ENCODE measurements at regions not wholly inside any gene's neighbourhood (a gene's known extent, or its start where the extent isn't known, plus 50 kb on each side); places are given as distances from the start of the nearest gene placed in this dataset.

DNA sequence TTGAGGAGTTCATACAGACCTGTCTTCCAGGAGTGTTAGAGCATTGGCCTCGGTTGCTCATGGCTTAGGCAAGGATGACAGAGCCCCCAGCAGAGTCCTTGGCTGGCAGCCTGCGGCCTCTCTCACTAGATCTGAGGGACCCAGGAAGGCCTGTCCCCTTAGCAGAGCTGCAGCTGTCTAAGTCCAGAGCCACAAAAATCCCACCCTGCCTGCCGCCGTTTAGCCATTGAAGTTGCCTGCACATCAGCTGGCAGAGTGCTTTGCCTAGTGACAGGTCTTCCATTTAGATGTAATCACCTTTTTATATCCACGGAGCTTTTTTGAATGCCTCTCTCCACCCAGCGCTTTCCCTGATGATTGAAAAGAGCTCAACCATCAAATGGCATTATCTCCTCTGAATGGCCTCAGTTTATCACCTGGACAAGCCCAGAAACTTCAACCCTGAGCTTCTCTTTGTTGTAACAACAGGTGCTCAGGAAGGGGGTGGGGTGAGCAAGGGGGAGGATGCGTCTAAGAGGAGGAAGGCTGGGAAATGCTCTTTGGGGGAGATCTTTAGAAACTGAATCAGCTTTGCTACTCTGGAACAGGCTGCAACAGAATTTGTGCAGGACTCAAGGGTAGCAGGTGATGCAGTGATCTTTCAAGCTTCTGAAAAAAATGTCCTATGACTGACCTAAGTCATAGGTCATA lies 71.9 kb downstream of the TNP1 start:
- DNase-seq: no peak
- TF ChIP-seq EP300 (IDR thresholded peaks at IDR 0.05; ENCODE audit: borderline replicate concordance in 1 of 2, low read depth in 1 of 2, low read length in 1 of 2) (no peak), ELF1 (IDR thresholded peaks at IDR 0.05) (no peak), RAD21 (IDR thresholded peaks at IDR 0.05; ENCODE audit: low read length) (no peak), TEAD4 (IDR thresholded peaks at IDR 0.05; ENCODE audit: borderline replicate concordance, insufficient read depth) (no peak), POLR2AphosphoS5 (IDR thresholded peaks at IDR 0.05; ENCODE audit: low read depth, low read length) (no peak), MEF2A (IDR thresholded peaks at IDR 0.05; ENCODE audit: borderline replicate concordance, low read depth) (no peak), MXI1 (IDR thresholded peaks at IDR 0.05; ENCODE audit: low read depth, low read length) (no peak), FOXJ3 (CRISPR knock-in tag; IDR thresholded peaks at IDR 0.05) (no peak), RFX5 (IDR thresholded peaks at IDR 0.05; ENCODE audit: low read length) (no peak), JUND (IDR thresholded peaks at IDR 0.05) (no peak)
- TF ChIP-seq, protein P1, sequence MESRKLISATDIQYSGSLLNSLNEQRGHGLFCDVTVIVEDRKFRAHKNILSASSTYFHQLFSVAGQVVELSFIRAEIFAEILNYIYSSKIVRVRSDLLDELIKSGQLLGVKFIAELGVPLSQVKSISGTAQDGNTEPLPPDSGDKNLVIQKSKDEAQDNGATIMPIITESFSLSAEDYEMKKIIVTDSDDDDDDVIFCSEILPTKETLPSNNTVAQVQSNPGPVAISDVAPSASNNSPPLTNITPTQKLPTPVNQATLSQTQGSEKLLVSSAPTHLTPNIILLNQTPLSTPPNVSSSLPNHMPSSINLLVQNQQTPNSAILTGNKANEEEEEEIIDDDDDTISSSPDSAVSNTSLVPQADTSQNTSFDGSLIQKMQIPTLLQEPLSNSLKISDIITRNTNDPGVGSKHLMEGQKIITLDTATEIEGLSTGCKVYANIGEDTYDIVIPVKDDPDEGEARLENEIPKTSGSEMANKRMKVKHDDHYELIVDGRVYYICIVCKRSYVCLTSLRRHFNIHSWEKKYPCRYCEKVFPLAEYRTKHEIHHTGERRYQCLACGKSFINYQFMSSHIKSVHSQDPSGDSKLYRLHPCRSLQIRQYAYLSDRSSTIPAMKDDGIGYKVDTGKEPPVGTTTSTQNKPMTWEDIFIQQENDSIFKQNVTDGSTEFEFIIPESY (IDR thresholded peaks at IDR 0.05; ENCODE audit: borderline replicate concordance, low read depth): no peak
- TF ChIP-seq, protein P2, sequence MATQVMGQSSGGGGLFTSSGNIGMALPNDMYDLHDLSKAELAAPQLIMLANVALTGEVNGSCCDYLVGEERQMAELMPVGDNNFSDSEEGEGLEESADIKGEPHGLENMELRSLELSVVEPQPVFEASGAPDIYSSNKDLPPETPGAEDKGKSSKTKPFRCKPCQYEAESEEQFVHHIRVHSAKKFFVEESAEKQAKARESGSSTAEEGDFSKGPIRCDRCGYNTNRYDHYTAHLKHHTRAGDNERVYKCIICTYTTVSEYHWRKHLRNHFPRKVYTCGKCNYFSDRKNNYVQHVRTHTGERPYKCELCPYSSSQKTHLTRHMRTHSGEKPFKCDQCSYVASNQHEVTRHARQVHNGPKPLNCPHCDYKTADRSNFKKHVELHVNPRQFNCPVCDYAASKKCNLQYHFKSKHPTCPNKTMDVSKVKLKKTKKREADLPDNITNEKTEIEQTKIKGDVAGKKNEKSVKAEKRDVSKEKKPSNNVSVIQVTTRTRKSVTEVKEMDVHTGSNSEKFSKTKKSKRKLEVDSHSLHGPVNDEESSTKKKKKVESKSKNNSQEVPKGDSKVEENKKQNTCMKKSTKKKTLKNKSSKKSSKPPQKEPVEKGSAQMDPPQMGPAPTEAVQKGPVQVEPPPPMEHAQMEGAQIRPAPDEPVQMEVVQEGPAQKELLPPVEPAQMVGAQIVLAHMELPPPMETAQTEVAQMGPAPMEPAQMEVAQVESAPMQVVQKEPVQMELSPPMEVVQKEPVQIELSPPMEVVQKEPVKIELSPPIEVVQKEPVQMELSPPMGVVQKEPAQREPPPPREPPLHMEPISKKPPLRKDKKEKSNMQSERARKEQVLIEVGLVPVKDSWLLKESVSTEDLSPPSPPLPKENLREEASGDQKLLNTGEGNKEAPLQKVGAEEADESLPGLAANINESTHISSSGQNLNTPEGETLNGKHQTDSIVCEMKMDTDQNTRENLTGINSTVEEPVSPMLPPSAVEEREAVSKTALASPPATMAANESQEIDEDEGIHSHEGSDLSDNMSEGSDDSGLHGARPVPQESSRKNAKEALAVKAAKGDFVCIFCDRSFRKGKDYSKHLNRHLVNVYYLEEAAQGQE (IDR thresholded peaks at IDR 0.05; ENCODE audit: low read depth, low read length): no peak

More for the DNA sequence above, 71.9 kb downstream of the TNP1 start:
- Histone ChIP-seq H2AFZ (ENCODE audit: low read depth) (no peak overlapping the region), H3F3A (replicated peaks; ENCODE audit: insufficient read depth) (no peaks in the 10 kb centered on the region), H3K9me3 (no peaks in the 10 kb centered on the region), H3K79me2 (ENCODE audit: insufficient read depth) (no peaks in the 10 kb centered on the region), H3K27me3 (ENCODE audit: insufficient read depth) (no peaks in the 10 kb centered on the region), H3K9me2 (no peaks in the 10 kb centered on the region), H3K4me3 (ENCODE audit: low read depth in 2 of 2, low read length in 1 of 2) (no peak overlapping the region), H3K36me3 (replicated peaks in 1 of 2; ENCODE audit: control insufficient read depth in 1 of 2, insufficient read depth in 2 of 2, low read length in 1 of 2) (no peaks in the 10 kb centered on the region), H3K4me2 (no peak overlapping the region), H3K27ac (ENCODE audit: low read depth in 2 of 2, low read length in 1 of 2) (no peak overlapping the region), H3K4me1 (ENCODE audit: control insufficient read depth in 1 of 2, insufficient read depth in 2 of 2, low read depth in 1 of 2, low read length in 1 of 2) (peaks cover 4 to 33% of the 10 kb centered on the region in 2 experiments; a peak in 3 of 4 replicates), H3K9ac (no peak overlapping the region), H4K20me1 (ENCODE audit: insufficient read depth) (no peaks in the 10 kb centered on the region)
- 74% methylated on average over 7 of the region's 7 CpGs for WGBS (ENCODE audit: low lambda C conversion rate)
- ChIA-PET CTCF (interaction anchor here (0.6 to 1.9 kb wide), 4 partner anchors 32 to 376 kb away, joined by 3 to 5 read pairs (median 4); no protein-coding TSS in a partner anchor), POLR2A (interaction anchor here (0.7 kb wide), 1 partner anchor 88 kb away, joined by 3 read pairs; no protein-coding TSS in a partner anchor)
